ENCODE measurements at regions not wholly inside any gene's neighbourhood (a gene's known extent, or its start where the extent isn't known, plus 50 kb on each side); places are given as distances from the start of the nearest gene placed in this dataset.

DNA sequence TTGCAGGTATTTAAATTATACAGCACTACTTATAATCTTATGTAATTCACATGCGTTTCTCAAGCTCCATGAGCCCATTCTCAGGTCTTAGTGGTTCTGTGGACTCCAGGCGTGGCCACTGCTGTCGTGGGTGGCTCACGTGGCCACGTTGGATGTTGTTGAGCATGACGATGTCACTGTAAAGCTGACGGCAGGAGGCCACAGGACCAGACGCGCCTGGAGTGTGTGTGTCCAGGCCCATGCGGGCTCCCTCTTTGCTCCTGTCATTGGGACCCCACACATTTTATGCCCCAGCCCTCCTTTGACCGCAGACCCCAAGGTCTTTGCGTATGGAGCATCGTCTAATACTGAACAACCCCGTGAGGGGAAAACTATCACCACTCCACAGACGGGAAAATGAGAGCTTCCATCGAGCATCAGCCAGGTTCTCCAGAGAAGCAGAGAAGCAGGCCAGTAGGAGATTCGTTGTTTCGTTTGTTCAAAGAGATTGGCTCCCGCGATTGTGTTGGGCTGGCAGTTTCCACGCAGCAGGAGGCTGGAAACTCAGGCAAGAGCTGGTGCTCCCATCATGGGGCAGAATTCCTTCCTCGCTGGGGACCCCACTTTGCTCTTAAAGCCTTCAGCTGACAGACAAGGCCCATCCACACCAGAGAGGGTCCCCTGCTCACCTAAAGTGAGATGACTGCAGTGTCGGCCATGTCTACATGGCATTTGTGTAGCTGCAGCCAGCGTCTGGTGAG is 129.3 kb upstream of the SPACA7 start:
- H3K27ac ChIP-seq = no peak overlapping the region
- H3K4me3 ChIP-seq = no peak overlapping the region

DNA sequence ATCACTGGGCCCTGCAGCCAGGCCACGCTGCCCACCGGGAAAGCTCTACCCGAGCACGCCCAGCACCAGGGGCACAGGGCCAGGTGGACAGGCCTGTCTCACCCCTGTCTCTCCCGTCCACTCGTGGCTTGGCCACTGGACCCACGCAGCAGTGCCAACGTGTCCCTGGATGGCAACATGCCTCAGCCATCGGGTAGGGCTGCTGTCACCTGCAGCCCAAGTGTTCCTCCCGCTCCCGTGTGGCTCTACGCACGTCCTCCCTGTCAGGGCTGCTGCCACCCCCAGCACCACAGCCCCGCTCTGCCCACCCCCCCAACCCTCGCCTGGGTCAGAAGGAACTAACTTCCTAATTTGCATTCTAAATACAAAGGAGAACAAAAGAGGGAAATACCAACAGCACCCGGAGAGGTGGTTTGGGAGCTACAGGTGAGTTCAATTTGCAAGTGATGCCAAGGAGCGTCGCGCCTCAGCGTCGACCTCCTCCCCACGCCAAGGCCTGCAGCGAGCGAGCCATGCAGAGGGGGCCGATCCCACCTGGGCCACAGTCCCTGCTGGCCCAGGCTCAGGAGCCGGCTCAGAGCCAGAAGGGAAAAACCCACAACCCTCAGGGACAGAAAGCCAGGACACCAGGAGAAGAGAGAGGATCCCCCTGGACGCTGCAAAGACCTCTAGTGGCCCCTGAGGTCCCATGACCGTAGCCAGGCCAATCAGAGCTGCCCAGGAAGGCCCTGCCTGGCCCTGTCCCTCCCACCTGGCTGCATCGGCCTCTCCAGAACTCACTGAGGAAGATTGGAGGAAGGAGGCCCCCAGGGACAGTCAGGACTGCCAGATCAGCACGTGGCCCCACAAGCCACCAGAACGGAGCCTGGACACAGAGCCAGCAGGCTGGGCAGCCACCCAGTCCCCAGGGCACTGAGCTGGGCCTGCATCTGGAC is 128.4 kb upstream of the SPACA7 start:
- Histone ChIP-seq H3K9me3 (ENCODE audit: insufficient read depth, low read depth) (no peaks in the 10 kb centered on the region), H3K27me3 (ENCODE audit: insufficient read depth, low read depth) (peaks cover 100% of the 10 kb centered on the region), H3K79me2 (ENCODE audit: low read depth) (no peaks in the 10 kb centered on the region), H3K4me1 (replicated peaks; ENCODE audit: insufficient read depth) (no peaks in the 10 kb centered on the region), H3K27ac (no peak overlapping the region), H3K4me3 (no peak overlapping the region), H2AFZ (no peak overlapping the region), H3F3A (ENCODE audit: insufficient read depth, low read depth) (no peaks in the 10 kb centered on the region), H3K36me3 (ENCODE audit: low read depth) (no peaks in the 10 kb centered on the region), H3K4me2 (no peak overlapping the region), H3K9me2 (ENCODE audit: insufficient read depth) (no peaks in the 10 kb centered on the region), H4K20me1 (ENCODE audit: insufficient read depth) (no peaks in the 10 kb centered on the region; the same call in 1 of the 2 replicates)
- intact Hi-C loops (cut with micrococcal nuclease; ENCODE audit: unreplicated experiment) = no loop called here
- DNase-seq = no peak
- TF ChIP-seq, protein P1, sequence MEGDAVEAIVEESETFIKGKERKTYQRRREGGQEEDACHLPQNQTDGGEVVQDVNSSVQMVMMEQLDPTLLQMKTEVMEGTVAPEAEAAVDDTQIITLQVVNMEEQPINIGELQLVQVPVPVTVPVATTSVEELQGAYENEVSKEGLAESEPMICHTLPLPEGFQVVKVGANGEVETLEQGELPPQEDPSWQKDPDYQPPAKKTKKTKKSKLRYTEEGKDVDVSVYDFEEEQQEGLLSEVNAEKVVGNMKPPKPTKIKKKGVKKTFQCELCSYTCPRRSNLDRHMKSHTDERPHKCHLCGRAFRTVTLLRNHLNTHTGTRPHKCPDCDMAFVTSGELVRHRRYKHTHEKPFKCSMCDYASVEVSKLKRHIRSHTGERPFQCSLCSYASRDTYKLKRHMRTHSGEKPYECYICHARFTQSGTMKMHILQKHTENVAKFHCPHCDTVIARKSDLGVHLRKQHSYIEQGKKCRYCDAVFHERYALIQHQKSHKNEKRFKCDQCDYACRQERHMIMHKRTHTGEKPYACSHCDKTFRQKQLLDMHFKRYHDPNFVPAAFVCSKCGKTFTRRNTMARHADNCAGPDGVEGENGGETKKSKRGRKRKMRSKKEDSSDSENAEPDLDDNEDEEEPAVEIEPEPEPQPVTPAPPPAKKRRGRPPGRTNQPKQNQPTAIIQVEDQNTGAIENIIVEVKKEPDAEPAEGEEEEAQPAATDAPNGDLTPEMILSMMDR (conservative IDR thresholded peaks at IDR 0.05) = no peak
- no peak for TF ChIP-seq EZH2 (IDR thresholded peaks at IDR 0.05; ENCODE audit: low read depth)
- ChIA-PET CTCF (no interaction called here), POLR2A (ENCODE audit: unreplicated experiment) (no interaction called here)
- BruUV-seq (replicated peaks) = no TSS peak

More for the DNA sequence above, 129.3 kb upstream of the SPACA7 start:
- Histone ChIP-seq H3F3A (ENCODE audit: insufficient read depth, low read depth) (no peaks in the 10 kb centered on the region), H4K20me1 (ENCODE audit: insufficient read depth) (no peaks in the 10 kb centered on the region; the same call in 1 of the 2 replicates), H3K9me3 (ENCODE audit: insufficient read depth, low read depth) (no peaks in the 10 kb centered on the region), H2AFZ (no peak overlapping the region), H3K4me2 (no peak overlapping the region), H3K36me3 (ENCODE audit: low read depth) (no peaks in the 10 kb centered on the region), H3K79me2 (ENCODE audit: low read depth) (no peaks in the 10 kb centered on the region), H3K27me3 (ENCODE audit: insufficient read depth, low read depth) (peaks cover 100% of the 10 kb centered on the region), H3K9me2 (ENCODE audit: insufficient read depth) (no peaks in the 10 kb centered on the region), H3K4me1 (replicated peaks; ENCODE audit: insufficient read depth) (no peaks in the 10 kb centered on the region)
- no peak for TF ChIP-seq EZH2 (IDR thresholded peaks at IDR 0.05; ENCODE audit: low read depth)
- CTCF ChIA-PET = no interaction called here
- BruUV-seq (replicated peaks) = no TSS peak
- intact Hi-C loops (cut with micrococcal nuclease; ENCODE audit: unreplicated experiment) = no loop called here
- POLR2A ChIA-PET (ENCODE audit: unreplicated experiment) = no interaction called here
- no peak for DNase-seq

DNA sequence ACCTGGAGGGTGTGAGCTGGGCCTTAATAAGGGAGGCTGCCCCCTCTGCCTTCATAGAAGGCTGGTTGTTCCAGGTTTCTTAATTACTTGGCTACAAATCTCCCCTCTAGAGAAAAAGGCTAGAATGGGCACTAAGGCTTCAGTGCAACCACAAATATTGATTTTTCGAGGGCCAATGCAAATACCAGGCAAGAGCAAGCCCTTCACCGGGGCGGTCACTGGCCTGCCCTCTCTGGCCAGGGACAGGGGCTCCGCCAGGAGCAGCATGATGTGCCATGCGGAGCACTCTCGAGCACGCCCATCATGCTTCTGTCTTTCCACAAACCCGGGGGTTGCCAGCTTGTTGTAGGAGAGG is 127.8 kb upstream of the SPACA7 start:
- H3K4me3 ChIP-seq = no peak overlapping the region
- H3F3A ChIP-seq (ENCODE audit: insufficient read depth, low read depth) = no peaks in the 10 kb centered on the region
- H3K27me3 ChIP-seq (ENCODE audit: insufficient read depth, low read depth) = peaks cover 100% of the 10 kb centered on the region
- no peaks in the 10 kb centered on the region for H3K4me1 ChIP-seq (replicated peaks; ENCODE audit: insufficient read depth)
- H2AFZ ChIP-seq = no peak overlapping the region
- TF ChIP-seq EZH2 (IDR thresholded peaks at IDR 0.05; ENCODE audit: low read depth) = no peak
- TF ChIP-seq, protein P1 (conservative IDR thresholded peaks at IDR 0.05) = no peak
- ChIA-PET POLR2A (ENCODE audit: unreplicated experiment) (no interaction called here), CTCF (no interaction called here)
- no peaks in the 10 kb centered on the region for H3K9me3 ChIP-seq (ENCODE audit: insufficient read depth, low read depth)
- no peaks in the 10 kb centered on the region for H3K9me2 ChIP-seq (ENCODE audit: insufficient read depth)
- no peak overlapping the region for H3K27ac ChIP-seq
- no peaks in the 10 kb centered on the region for H3K79me2 ChIP-seq (ENCODE audit: low read depth)
- H3K36me3 ChIP-seq (ENCODE audit: low read depth) = no peaks in the 10 kb centered on the region
- no peaks in the 10 kb centered on the region; the same call in 1 of the 2 replicates for H4K20me1 ChIP-seq (ENCODE audit: insufficient read depth)
- BruUV-seq (replicated peaks) = no TSS peak
- intact Hi-C loops (cut with micrococcal nuclease; ENCODE audit: unreplicated experiment) = no loop called here
- no peak for DNase-seq
- H3K4me2 ChIP-seq = no peak overlapping the region

All from PC-9 (cell line).